ENCODE measurements at regions not wholly inside any gene's neighbourhood (a gene's known extent, or its start where the extent isn't known, plus 50 kb on each side); places are given as distances from the start of the nearest gene placed in this dataset.

DNA sequence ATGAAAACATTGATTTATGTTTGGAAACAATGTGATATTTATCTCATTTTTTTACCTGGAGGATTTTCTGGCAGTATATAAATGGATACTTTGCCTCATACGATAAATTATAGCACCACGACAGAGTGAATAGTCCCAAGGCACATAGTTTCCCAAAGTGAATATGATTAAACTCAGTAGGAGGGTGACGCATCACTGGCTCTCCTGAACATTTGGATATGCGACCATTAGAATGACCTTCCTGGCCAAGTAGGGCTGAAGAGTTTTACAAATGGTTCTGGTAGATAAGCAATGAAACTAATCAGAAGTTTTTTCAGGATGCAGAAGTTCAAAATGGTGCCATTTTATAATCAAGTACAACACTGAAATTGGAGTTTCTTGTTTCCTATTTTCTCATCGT, 397.7 kb downstream of the AASDHPPT start (continued):
- no peak for TF ChIP-seq TCF7L2 (IDR thresholded peaks at IDR 0.05; ENCODE audit: borderline replicate concordance, extremely low read depth, insufficient read depth, insufficient read length)
- no peak for TF ChIP-seq EGR1 (IDR thresholded peaks at IDR 0.05; ENCODE audit: low read depth)
- TF ChIP-seq FOSL1 (IDR thresholded peaks at IDR 0.05; ENCODE audit: low read depth): no peak
- TF ChIP-seq RAD21 (IDR thresholded peaks at IDR 0.05; ENCODE audit: low read depth): no peak
- TF ChIP-seq, protein P1, sequence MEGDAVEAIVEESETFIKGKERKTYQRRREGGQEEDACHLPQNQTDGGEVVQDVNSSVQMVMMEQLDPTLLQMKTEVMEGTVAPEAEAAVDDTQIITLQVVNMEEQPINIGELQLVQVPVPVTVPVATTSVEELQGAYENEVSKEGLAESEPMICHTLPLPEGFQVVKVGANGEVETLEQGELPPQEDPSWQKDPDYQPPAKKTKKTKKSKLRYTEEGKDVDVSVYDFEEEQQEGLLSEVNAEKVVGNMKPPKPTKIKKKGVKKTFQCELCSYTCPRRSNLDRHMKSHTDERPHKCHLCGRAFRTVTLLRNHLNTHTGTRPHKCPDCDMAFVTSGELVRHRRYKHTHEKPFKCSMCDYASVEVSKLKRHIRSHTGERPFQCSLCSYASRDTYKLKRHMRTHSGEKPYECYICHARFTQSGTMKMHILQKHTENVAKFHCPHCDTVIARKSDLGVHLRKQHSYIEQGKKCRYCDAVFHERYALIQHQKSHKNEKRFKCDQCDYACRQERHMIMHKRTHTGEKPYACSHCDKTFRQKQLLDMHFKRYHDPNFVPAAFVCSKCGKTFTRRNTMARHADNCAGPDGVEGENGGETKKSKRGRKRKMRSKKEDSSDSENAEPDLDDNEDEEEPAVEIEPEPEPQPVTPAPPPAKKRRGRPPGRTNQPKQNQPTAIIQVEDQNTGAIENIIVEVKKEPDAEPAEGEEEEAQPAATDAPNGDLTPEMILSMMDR (IDR thresholded peaks at IDR 0.05 in 2 of 3, conservative IDR thresholded peaks at IDR 0.05 in 1 of 3; ENCODE audit: borderline replicate concordance in 1 of 3, insufficient read depth in 1 of 3, low read depth in 2 of 3, low read length in 2 of 3): no peak
- TF ChIP-seq YY1 (IDR thresholded peaks at IDR 0.05; ENCODE audit: extremely low read depth, insufficient replicate concordance, low read depth, low read length): no peak

DNA sequence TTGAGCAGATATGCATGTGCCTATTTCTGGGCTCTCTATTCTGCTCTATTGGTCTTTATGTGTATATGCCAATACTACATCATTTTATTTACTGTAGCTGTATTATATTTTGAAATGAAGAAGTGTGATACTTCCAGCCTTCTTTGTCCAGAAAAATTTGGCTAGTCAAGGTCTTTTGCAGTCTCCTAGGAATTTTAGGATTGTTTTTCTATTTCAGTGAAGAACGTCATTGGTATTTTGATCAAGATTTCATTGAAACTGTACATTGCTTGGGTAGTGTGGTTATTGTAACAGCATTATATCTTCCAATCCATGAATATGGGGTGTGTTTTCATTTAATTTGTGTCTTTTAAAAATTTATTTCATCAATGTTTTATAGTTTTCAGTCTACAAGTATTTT, 400.3 kb downstream of the AASDHPPT start:
- Histone ChIP-seq H3K27me3 (ENCODE audit: insufficient read depth, low read length) (no peaks in the 10 kb centered on the region), H4K20me1 (ENCODE audit: insufficient read depth) (no peaks in the 10 kb centered on the region), H3K9me2 (ENCODE audit: insufficient read depth) (no peaks in the 10 kb centered on the region), H2AFZ (ENCODE audit: low read depth, low read length, poor library complexity, severe bottlenecking) (no peak overlapping the region), H3K79me2 (ENCODE audit: insufficient read depth, low read length) (no peaks in the 10 kb centered on the region), H3K4me1 (ENCODE audit: control insufficient read depth in 1 of 2, insufficient read depth in 2 of 2, low read length in 2 of 2) (peaks cover 0 to 3% of the 10 kb centered on the region in 2 experiments; a peak in 2 of 4 replicates), H3K9ac (ENCODE audit: low read length) (no peak overlapping the region), H3K4me3 (replicated peaks in 1 of 2; ENCODE audit: low read depth in 1 of 2, low read length in 2 of 2) (no peak overlapping the region), H3K4me2 (ENCODE audit: low read length) (no peak overlapping the region), H3K27ac (ENCODE audit: low read depth, low read length) (no peak overlapping the region), H3K9me3 (ENCODE audit: control insufficient read depth in 1 of 2, insufficient read depth in 1 of 2, low read depth in 1 of 2, low read length in 2 of 2) (no peaks in the 10 kb centered on the region), H3K36me3 (ENCODE audit: control insufficient read depth in 1 of 2, insufficient read depth in 2 of 2, low read length in 2 of 2) (no peaks in the 10 kb centered on the region)
- POLR2A ChIA-PET: no interaction called here
- intact Hi-C loops (cut with micrococcal nuclease): no loop called here
- no peak for ATAC-seq
- no peak for DNase-seq (ENCODE audit: low read depth, low spot score)
- CTCF ChIA-PET: no interaction called here
- RAD21 ChIA-PET (ENCODE audit: low non-redundant PET in 1 of 2, low total read pairs in 2 of 2, uncharacterized antibody in 2 of 2, unreplicated experiment in 2 of 2): no interaction called here
- BruUV-seq (replicated peaks): no TSS peak
- TF ChIP-seq SP1 (IDR thresholded peaks at IDR 0.05; ENCODE audit: low read depth) (no peak), EZH2phosphoT487 (IDR thresholded peaks at IDR 0.05; ENCODE audit: borderline replicate concordance) (no peak), SIN3A (IDR thresholded peaks at IDR 0.05; ENCODE audit: low read depth) (no peak), JUND (IDR thresholded peaks at IDR 0.05) (no peak), SRF (IDR thresholded peaks at IDR 0.05; ENCODE audit: low read depth) (no peak), FOSL1 (IDR thresholded peaks at IDR 0.05; ENCODE audit: low read depth) (no peak), EGR1 (IDR thresholded peaks at IDR 0.05; ENCODE audit: low read depth) (no peak), RAD21 (IDR thresholded peaks at IDR 0.05; ENCODE audit: low read depth) (no peak), TCF7L2 (IDR thresholded peaks at IDR 0.05; ENCODE audit: borderline replicate concordance, extremely low read depth, insufficient read depth, insufficient read length) (no peak), YY1 (IDR thresholded peaks at IDR 0.05; ENCODE audit: extremely low read depth, insufficient replicate concordance, low read depth, low read length) (no peak), POLR2A (IDR thresholded peaks at IDR 0.05; ENCODE audit: borderline replicate concordance, extremely low read depth, insufficient read depth, insufficient read length) (no peak), CBX3 (IDR thresholded peaks at IDR 0.05; ENCODE audit: low read depth) (no peak), ZFX (IDR thresholded peaks at IDR 0.05) (no peak), ZNF274 (IDR thresholded peaks at IDR 0.05; ENCODE audit: low read depth, low read length) (no peak)
- TF ChIP-seq, protein P2, sequence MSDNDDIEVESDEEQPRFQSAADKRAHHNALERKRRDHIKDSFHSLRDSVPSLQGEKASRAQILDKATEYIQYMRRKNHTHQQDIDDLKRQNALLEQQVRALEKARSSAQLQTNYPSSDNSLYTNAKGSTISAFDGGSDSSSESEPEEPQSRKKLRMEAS (IDR thresholded peaks at IDR 0.05): no peak
- TF ChIP-seq, protein P3, sequence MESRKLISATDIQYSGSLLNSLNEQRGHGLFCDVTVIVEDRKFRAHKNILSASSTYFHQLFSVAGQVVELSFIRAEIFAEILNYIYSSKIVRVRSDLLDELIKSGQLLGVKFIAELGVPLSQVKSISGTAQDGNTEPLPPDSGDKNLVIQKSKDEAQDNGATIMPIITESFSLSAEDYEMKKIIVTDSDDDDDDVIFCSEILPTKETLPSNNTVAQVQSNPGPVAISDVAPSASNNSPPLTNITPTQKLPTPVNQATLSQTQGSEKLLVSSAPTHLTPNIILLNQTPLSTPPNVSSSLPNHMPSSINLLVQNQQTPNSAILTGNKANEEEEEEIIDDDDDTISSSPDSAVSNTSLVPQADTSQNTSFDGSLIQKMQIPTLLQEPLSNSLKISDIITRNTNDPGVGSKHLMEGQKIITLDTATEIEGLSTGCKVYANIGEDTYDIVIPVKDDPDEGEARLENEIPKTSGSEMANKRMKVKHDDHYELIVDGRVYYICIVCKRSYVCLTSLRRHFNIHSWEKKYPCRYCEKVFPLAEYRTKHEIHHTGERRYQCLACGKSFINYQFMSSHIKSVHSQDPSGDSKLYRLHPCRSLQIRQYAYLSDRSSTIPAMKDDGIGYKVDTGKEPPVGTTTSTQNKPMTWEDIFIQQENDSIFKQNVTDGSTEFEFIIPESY (IDR thresholded peaks at IDR 0.05; ENCODE audit: extremely low read depth, insufficient replicate concordance, low read length): no peak
- TF ChIP-seq, protein P4, sequence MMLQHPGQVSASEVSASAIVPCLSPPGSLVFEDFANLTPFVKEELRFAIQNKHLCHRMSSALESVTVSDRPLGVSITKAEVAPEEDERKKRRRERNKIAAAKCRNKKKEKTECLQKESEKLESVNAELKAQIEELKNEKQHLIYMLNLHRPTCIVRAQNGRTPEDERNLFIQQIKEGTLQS (IDR thresholded peaks at IDR 0.05): no peak
